ENCODE measurements at regions not wholly inside any gene's neighbourhood (a gene's known extent, or its start where the extent isn't known, plus 50 kb on each side); places are given as distances from the start of the nearest gene placed in this dataset.

DNA sequence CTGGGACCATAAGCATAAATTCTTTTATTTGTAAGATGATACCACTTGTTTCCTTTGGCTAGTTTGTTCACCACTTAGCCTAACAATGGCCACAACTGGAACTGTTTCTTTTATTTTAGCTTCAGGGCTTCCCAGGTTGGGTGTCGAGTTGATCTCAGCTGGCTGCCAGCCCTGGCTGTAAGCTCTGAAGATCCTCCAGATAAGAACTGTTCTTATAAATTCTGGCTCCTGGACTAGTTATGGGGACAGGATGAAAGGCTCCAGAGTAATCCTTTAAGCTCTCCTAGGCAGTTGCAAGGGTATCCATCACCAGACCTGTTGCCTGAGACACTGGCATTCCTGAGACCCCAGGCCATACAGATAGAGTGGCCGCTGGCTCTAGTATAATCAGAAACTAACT, 129.4 kb upstream of the ACSL4 start:
- TF ChIP-seq, protein P1, sequence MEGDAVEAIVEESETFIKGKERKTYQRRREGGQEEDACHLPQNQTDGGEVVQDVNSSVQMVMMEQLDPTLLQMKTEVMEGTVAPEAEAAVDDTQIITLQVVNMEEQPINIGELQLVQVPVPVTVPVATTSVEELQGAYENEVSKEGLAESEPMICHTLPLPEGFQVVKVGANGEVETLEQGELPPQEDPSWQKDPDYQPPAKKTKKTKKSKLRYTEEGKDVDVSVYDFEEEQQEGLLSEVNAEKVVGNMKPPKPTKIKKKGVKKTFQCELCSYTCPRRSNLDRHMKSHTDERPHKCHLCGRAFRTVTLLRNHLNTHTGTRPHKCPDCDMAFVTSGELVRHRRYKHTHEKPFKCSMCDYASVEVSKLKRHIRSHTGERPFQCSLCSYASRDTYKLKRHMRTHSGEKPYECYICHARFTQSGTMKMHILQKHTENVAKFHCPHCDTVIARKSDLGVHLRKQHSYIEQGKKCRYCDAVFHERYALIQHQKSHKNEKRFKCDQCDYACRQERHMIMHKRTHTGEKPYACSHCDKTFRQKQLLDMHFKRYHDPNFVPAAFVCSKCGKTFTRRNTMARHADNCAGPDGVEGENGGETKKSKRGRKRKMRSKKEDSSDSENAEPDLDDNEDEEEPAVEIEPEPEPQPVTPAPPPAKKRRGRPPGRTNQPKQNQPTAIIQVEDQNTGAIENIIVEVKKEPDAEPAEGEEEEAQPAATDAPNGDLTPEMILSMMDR (IDR thresholded peaks at IDR 0.05) = no peak
- TF ChIP-seq EZH2 (IDR thresholded peaks at IDR 0.05; ENCODE audit: borderline replicate concordance, insufficient read depth, low read depth, low read length, poor library complexity, severe bottlenecking) = no peak

Measured in B cell (primary cell).